Mesothelial cell of epicardium (in vitro differentiated cells): ENCODE measurements at regions not wholly inside any gene's neighbourhood (a gene's known extent, or its start where the extent isn't known, plus 50 kb on each side); places are given as distances from the start of the nearest gene placed in this dataset.

Experiments used
- DNase-seq, 2 experiments: peaks; one replicate each; pipeline ENCODE4 v3.0.0; 2021; ENCODE audit warnings: low spot score in 2 of 2; ENCODE audit not compliant: unreplicated experiment in 2 of 2
- H3K27ac Mint-ChIP-seq: 2 replicates; pipeline ENCODE4 v1.8.0; 2021; ENCODE audit warnings: mixed read lengths
- H3K27me3 Mint-ChIP-seq: 2 replicates; pipeline ENCODE4 v1.8.0; 2021; ENCODE audit warnings: low read depth, mixed read lengths
- H3K36me3 Mint-ChIP-seq: 2 replicates; pipeline ENCODE4 v1.8.0; 2021; ENCODE audit warnings: mixed read lengths
- H3K4me1 Mint-ChIP-seq: 2 replicates; pipeline ENCODE4 v1.8.0; 2021; ENCODE audit warnings: mixed read lengths
- H3K4me3 Mint-ChIP-seq: 2 replicates; pipeline ENCODE4 v1.8.0; 2021; ENCODE audit warnings: mild to moderate bottlenecking, moderate library complexity, mixed read lengths
- H3K9me3 Mint-ChIP-seq: 2 replicates; pipeline ENCODE4 v1.8.0; 2021; ENCODE audit warnings: mixed read lengths
- CTCF ChIP-seq: fragments of 200-600 bp; sonication (generic); IDR thresholded peaks from one replicate; pipeline ENCODE4 v1.5.0; 2021; ENCODE audit warnings: antibody characterized with exemption; ENCODE audit not compliant: unreplicated experiment

GRCh38 chr5:175347027-175347426 is 97.0 kb downstream of the DRD1 start:
- Mint-ChIP-seq H3K9me3 (no peaks in the 10 kb centered on the region), H3K27me3 (peaks cover 28% of the 10 kb centered on the region), H3K27ac (no peak overlapping the region), H3K4me1 (peaks cover 3% of the 10 kb centered on the region), H3K4me3 (no peak overlapping the region), H3K36me3 (no peaks in the 10 kb centered on the region)
- no peak for TF ChIP-seq CTCF
- DNase-seq, result no peak

GRCh38 chr5:175344331-175345195 is 99.4 kb downstream of the DRD1 start:
- Mint-ChIP-seq H3K9me3 (no peaks in the 10 kb centered on the region), H3K27ac (no peak overlapping the region), H3K36me3 (no peaks in the 10 kb centered on the region), H3K4me1 (peaks cover 3% of the 10 kb centered on the region), H3K27me3 (peaks cover 25% of the 10 kb centered on the region), H3K4me3 (no peak overlapping the region)
- no peak for TF ChIP-seq CTCF
- DNase-seq, result no peak

GRCh38 chr5:175343308-175343707 is 100.7 kb downstream of the DRD1 start:
- H3K27ac Mint-ChIP-seq, result no peak overlapping the region
- no peak for DNase-seq
- H3K4me1 Mint-ChIP-seq, result peaks cover 3% of the 10 kb centered on the region
- H3K9me3 Mint-ChIP-seq, result no peaks in the 10 kb centered on the region
- peaks cover 22% of the 10 kb centered on the region for H3K27me3 Mint-ChIP-seq
- no peaks in the 10 kb centered on the region for H3K36me3 Mint-ChIP-seq
- no peak overlapping the region for H3K4me3 Mint-ChIP-seq
- no peak for TF ChIP-seq CTCF

- Mint-ChIP-seq H3K27ac (no peak overlapping the region), H3K4me1 (peaks cover 3% of the 10 kb centered on the region), H3K36me3 (no peaks in the 10 kb centered on the region), H3K9me3 (no peaks in the 10 kb centered on the region), H3K27me3 (peaks cover 17% of the 10 kb centered on the region), H3K4me3 (no peak overlapping the region)
- no peak for TF ChIP-seq CTCF
- DNase-seq, result no peak
Observed at GRCh38 chr5:175340180-175340579, 103.8 kb downstream of the DRD1 start.

GRCh38 chr5:175337680-175338079 is 106.3 kb downstream of the DRD1 start:
- no peaks in the 10 kb centered on the region for H3K36me3 Mint-ChIP-seq
- DNase-seq, result no peak
- H3K4me1 Mint-ChIP-seq, result no peaks in the 10 kb centered on the region
- H3K27ac Mint-ChIP-seq, result no peak overlapping the region
- peaks cover 17% of the 10 kb centered on the region for H3K27me3 Mint-ChIP-seq
- no peak for TF ChIP-seq CTCF
- no peak overlapping the region for H3K4me3 Mint-ChIP-seq
- H3K9me3 Mint-ChIP-seq, result no peaks in the 10 kb centered on the region

- DNase-seq, result no peak
- H3K36me3 Mint-ChIP-seq, result no peaks in the 10 kb centered on the region
- no peak for TF ChIP-seq CTCF
- no peak overlapping the region for H3K27ac Mint-ChIP-seq
- H3K4me1 Mint-ChIP-seq, result no peaks in the 10 kb centered on the region
- no peaks in the 10 kb centered on the region for H3K9me3 Mint-ChIP-seq
- no peak overlapping the region for H3K4me3 Mint-ChIP-seq
- H3K27me3 Mint-ChIP-seq, result peaks cover 17% of the 10 kb centered on the region
Observed at GRCh38 chr5:175336781-175337180, 107.2 kb downstream of the DRD1 start.
